Body of pancreas (tissue), 4 donors: ENCODE measurements at regions not wholly inside any gene's neighbourhood (a gene's known extent, or its start where the extent isn't known, plus 50 kb on each side); places are given as distances from the start of the nearest gene placed in this dataset.

Experiments used
- ATAC-seq: fragments of 150-250 bp; one replicate; pipeline ENCODE4 v1.9.1; 2016
- DNase-seq, 4 donors: peaks; one replicate each; pipeline ENCODE4 v3.0.0-alpha.2; 2019
- H3K27ac ChIP-seq, 4 donors: fragments of 200-600 bp; sonication (generic); 1 replicate in 3 of 4; 2 replicates in 1 of 4; pipeline versions ENCODE4 v1.5.1 to v1.6.1; 2016 to 2019; ENCODE audit warnings: mild to moderate bottlenecking in 1 of 4, mixed read lengths in 1 of 4, moderate library complexity in 1 of 4
- H3K27me3 ChIP-seq, 2 donors: fragments of 200-600 bp; sonication (generic); one replicate each; pipeline ENCODE4 v1.6.0; 2016; ENCODE audit warnings: mild to moderate bottlenecking in 1 of 2
- H3K36me3 ChIP-seq, 2 donors: fragments of 200-600 bp; sonication (generic); replicated peaks in 1 of 2; 2 replicates each; pipeline ENCODE4 v1.5.1; 2016; ENCODE audit warnings: low read depth in 2 of 2; ENCODE audit not compliant: insufficient read depth in 1 of 2
- H3K4me1 ChIP-seq: fragments of 200-600 bp; sonication (generic); one replicate; pipeline ENCODE4 v1.6.0; 2016
- H3K4me3 ChIP-seq, 2 donors: fragments of 200-600 bp; sonication (generic); 1 replicate in 1 of 2; 2 replicates in 1 of 2; pipeline ENCODE4 v1.5.1; 2016 to 2019
- H3K9me3 ChIP-seq, 3 donors: fragments of 200-600 bp; sonication (generic); 1 replicate in 2 of 3; 2 replicates in 1 of 3; pipeline ENCODE4 v1.5.1; 2016
- CTCF ChIP-seq, 7 experiments: fragments of 450-650 bp in 4 of 7; fragments of 200-600 bp in 3 of 7; sonication (generic) in 3 of 7; IDR thresholded peaks; one replicate each; pipeline ENCODE4 v1.5.1; 2016 to 2019; ENCODE audit warnings: antibody characterized with exemption in 7 of 7
- POLR2A ChIP-seq, 3 donors: fragments of 450-650 bp; IDR thresholded peaks; one replicate each; pipeline ENCODE4 v1.6.1; 2016; ENCODE audit warnings: antibody characterized with exemption in 3 of 3, mild to moderate bottlenecking in 2 of 3
- WGBS, 2 donors: methylation state at CpG; one replicate each; pipeline ENCODE4 v1.1.5; 2017; 5-methylcytosine and 5-hydroxymethylcytosine counted together
- intact Hi-C: fragments of 100-400 bp; cut with DNase I; formaldehyde crosslinking; loops from one replicate; pipeline ENCODE4 v1.15.1; 2023

- no peaks in the 10 kb centered on the region for H3K9me3 ChIP-seq
- H3K4me1 ChIP-seq = no peaks in the 10 kb centered on the region
- WGBS, 2 donors = 53 to 58% methylated on average over 4 of the region's 4 CpGs
- no peaks in the 10 kb centered on the region for H3K27me3 ChIP-seq
- ATAC-seq = no peak
- H3K4me3 ChIP-seq = no peak overlapping the region
- no peak for TF ChIP-seq POLR2A (IDR thresholded peaks at IDR 0.05)
- TF ChIP-seq CTCF (IDR thresholded peaks at IDR 0.05) = no peak
- DNase-seq = no peak
- intact Hi-C loops = no loop called here
- H3K27ac ChIP-seq = no peak overlapping the region
- no peaks in the 10 kb centered on the region for H3K36me3 ChIP-seq
These were observed 89.4 kb upstream of the NTRK3 start for GRCh38 chr15:88345962-88346361.

- WGBS, 2 donors = 42 to 61% methylated on average over 2 of the region's 2 CpGs
- no peak for DNase-seq
- intact Hi-C loops = no loop called here
- no peak for TF ChIP-seq CTCF (IDR thresholded peaks at IDR 0.05)
- no peak for TF ChIP-seq POLR2A (IDR thresholded peaks at IDR 0.05)
- ATAC-seq = no peak
- Histone ChIP-seq H3K27me3 (no peaks in the 10 kb centered on the region), H3K4me3 (no peak overlapping the region), H3K9me3 (no peaks in the 10 kb centered on the region), H3K4me1 (no peaks in the 10 kb centered on the region), H3K27ac (no peak overlapping the region), H3K36me3 (no peaks in the 10 kb centered on the region)
These were observed 88.2 kb upstream of the NTRK3 start for GRCh38 chr15:88344786-88345185.

GRCh38 chr15:88342666-88343065 lies 86.1 kb upstream of the NTRK3 start:
- Histone ChIP-seq H3K36me3 (no peaks in the 10 kb centered on the region), H3K27me3 (no peaks in the 10 kb centered on the region), H3K27ac (no peak overlapping the region), H3K4me3 (no peak overlapping the region), H3K4me1 (no peaks in the 10 kb centered on the region), H3K9me3 (no peaks in the 10 kb centered on the region)
- TF ChIP-seq CTCF (IDR thresholded peaks at IDR 0.05) = no peak
- TF ChIP-seq POLR2A (IDR thresholded peaks at IDR 0.05) = no peak
- DNase-seq (no peak), ATAC-seq (no peak)
- intact Hi-C loops = no loop called here
- 30 to 34% methylated on average over 2 of the region's 2 CpGs for WGBS, 2 donors

- TF ChIP-seq POLR2A (IDR thresholded peaks at IDR 0.05) (no peak), CTCF (IDR thresholded peaks at IDR 0.05) (no peak)
- intact Hi-C loops = no loop called here
- Histone ChIP-seq H3K36me3 (no peaks in the 10 kb centered on the region), H3K27ac (no peak overlapping the region), H3K27me3 (no peaks in the 10 kb centered on the region), H3K4me1 (no peaks in the 10 kb centered on the region), H3K4me3 (no peak overlapping the region), H3K9me3 (no peaks in the 10 kb centered on the region)
- no peak for ATAC-seq
- 53 to 69% methylated on average over 2 of the region's 2 CpGs for WGBS, 2 donors
- DNase-seq = no peak
These were observed 85.1 kb upstream of the NTRK3 start for GRCh38 chr15:88341653-88342052.

GRCh38 chr15:88341006-88341405 lies 84.5 kb upstream of the NTRK3 start:
- no peak for ATAC-seq
- no peak for DNase-seq
- Histone ChIP-seq H3K27me3 (no peaks in the 10 kb centered on the region), H3K27ac (no peak overlapping the region), H3K9me3 (no peaks in the 10 kb centered on the region), H3K4me3 (no peak overlapping the region), H3K4me1 (no peaks in the 10 kb centered on the region), H3K36me3 (no peaks in the 10 kb centered on the region)
- 60 to 61% methylated on average over 5 of the region's 5 CpGs for WGBS, 2 donors
- intact Hi-C loops = no loop called here
- TF ChIP-seq CTCF (IDR thresholded peaks at IDR 0.05) = no peak
- no peak for TF ChIP-seq POLR2A (IDR thresholded peaks at IDR 0.05)
